GM18502 (cell line): ENCODE measurements at regions not wholly inside any gene's neighbourhood (a gene's known extent, or its start where the extent isn't known, plus 50 kb on each side); places are given as distances from the start of the nearest gene placed in this dataset.
"Not testable (repeated sequence)": the region's sequence is repeated elsewhere in the genome, so short reads cannot be mapped to it uniquely, and the experiment has no call there.

ENCODE experiments used
- ATAC-seq: cut with Tn5 transposase; IDR thresholded peaks from one replicate; pipeline ENCODE4 v1.9.1; 2021; ENCODE audit warnings: mild to moderate bottlenecking; ENCODE audit not compliant: unreplicated experiment, poor library complexity

GRCh38 chr2:91520523-91520922 is 2829.1 kb downstream of the RPIA start:
- ATAC-seq = not testable (repeated sequence)

- ATAC-seq = not testable (repeated sequence)
Observed at GRCh38 chr2:91520972-91521535, 2829.6 kb downstream of the RPIA start.

GRCh38 chr2:91521944-91522343 is 2830.5 kb downstream of the RPIA start:
- not testable (repeated sequence) for ATAC-seq

GRCh38 chr2:91522877-91523276 is 2831.4 kb downstream of the RPIA start:
- ATAC-seq = not testable (repeated sequence)

GRCh38 chr2:91523751-91524150 is 2832.3 kb downstream of the RPIA start:
- ATAC-seq = not testable (repeated sequence)

- ATAC-seq = not testable (repeated sequence)
Observed at GRCh38 chr2:91525587-91525986, 2834.1 kb downstream of the RPIA start.

- ATAC-seq = not testable (repeated sequence)
Observed at GRCh38 chr2:91526083-91526482, 2834.6 kb downstream of the RPIA start.

GRCh38 chr2:91527056-91527455 is 2835.6 kb downstream of the RPIA start:
- ATAC-seq = not testable (repeated sequence)

- not testable (repeated sequence) for ATAC-seq
Observed at GRCh38 chr2:91527491-91528031, 2836.1 kb downstream of the RPIA start.

- ATAC-seq = not testable (repeated sequence)
Observed at GRCh38 chr2:91528361-91528760, 2836.9 kb downstream of the RPIA start.

- ATAC-seq = not testable (repeated sequence)
Observed at GRCh38 chr2:91536109-91536508, 2844.6 kb downstream of the RPIA start.

- ATAC-seq = not testable (repeated sequence)
Observed at GRCh38 chr2:91536549-91537263, 2845.2 kb downstream of the RPIA start.

GRCh38 chr2:91549316-91549715 is 2857.8 kb downstream of the RPIA start:
- ATAC-seq = not testable (repeated sequence)

GRCh38 chr2:91558234-91558633 is 2866.8 kb downstream of the RPIA start:
- not testable (repeated sequence) for ATAC-seq

GRCh38 chr2:91559269-91559668 is 2867.8 kb downstream of the RPIA start:
- ATAC-seq = not testable (repeated sequence)

GRCh38 chr2:91559886-91560614 is 2868.6 kb downstream of the RPIA start:
- ATAC-seq = not testable (repeated sequence)

GRCh38 chr2:91562184-91562583 is 2870.7 kb downstream of the RPIA start:
- ATAC-seq = not testable (repeated sequence)

- not testable (repeated sequence) for ATAC-seq
Observed at GRCh38 chr2:91564700-91565099, 2873.2 kb downstream of the RPIA start.

- not testable (repeated sequence) for ATAC-seq
Observed at GRCh38 chr2:91565689-91566430, 2874.4 kb downstream of the RPIA start.

GRCh38 chr2:91566611-91567010 is 2875.1 kb downstream of the RPIA start:
- ATAC-seq = not testable (repeated sequence)
